Heart left ventricle (tissue), 16 donors: ENCODE measurements at regions not wholly inside any gene's neighbourhood (a gene's known extent, or its start where the extent isn't known, plus 50 kb on each side); places are given as distances from the start of the nearest gene placed in this dataset.
A peak's percentile ranks its signal among the peaks of the same experiment; 100 is the strongest.
"Not testable (repeated sequence)": the region's sequence is repeated elsewhere in the genome, so short reads cannot be mapped to it uniquely, and the experiment has no call there.

Experiments
- ATAC-seq, 4 donors: fragments of 200-7000 bp; cut with Tn5 transposase; one replicate each; pipeline ENCODE4 v1.9.1; 2020 to 2022; ENCODE audit warnings: moderate library complexity in 4 of 4, mild to moderate bottlenecking in 3 of 4, moderate number of reproducible peaks in 1 of 4
- DNase-seq, 5 donors: peaks; one replicate each; pipeline ENCODE4 v3.0.0-alpha.2; 2020
- H3K27ac ChIP-seq, 12 donors: fragments of 200-600 bp; sonication (generic) in 4 of 12; one replicate each; pipeline versions ENCODE4 v1.5.0 to v1.8.0; 2016 to 2022; ENCODE audit warnings: mild to moderate bottlenecking in 2 of 12
- H3K27me3 ChIP-seq, 9 donors: fragments of 200-600 bp; sonication (generic) in 2 of 9; one replicate each; pipeline versions ENCODE4 v1.5.1 to v1.8.0; 2016 to 2022; ENCODE audit warnings: mild to moderate bottlenecking in 3 of 9
- H3K36me3 ChIP-seq, 9 donors: fragments of 200-600 bp; sonication (generic) in 2 of 9; one replicate each; pipeline versions ENCODE4 v1.5.0 to v1.8.0; 2018 to 2022; ENCODE audit warnings: mild to moderate bottlenecking in 2 of 9
- H3K4me1 ChIP-seq, 12 donors: fragments of 200-600 bp; sonication (generic) in 4 of 12; one replicate each; pipeline versions ENCODE4 v1.5.0 to v1.8.0; 2016 to 2022; ENCODE audit warnings: mild to moderate bottlenecking in 3 of 12
- H3K4me3 ChIP-seq, 12 donors: fragments of 200-600 bp; sonication (generic) in 4 of 12; one replicate each; pipeline versions ENCODE4 v1.5.0 to v1.8.0; 2017 to 2022; ENCODE audit warnings: mild to moderate bottlenecking in 9 of 12, moderate library complexity in 4 of 12
- H3K9me3 ChIP-seq, 12 donors: fragments of 200-600 bp; sonication (generic) in 4 of 12; one replicate each; pipeline versions ENCODE4 v1.5.0 to v1.8.0; 2016 to 2022; ENCODE audit warnings: mild to moderate bottlenecking in 1 of 12
- POLR2A ChIP-seq, 2 donors: fragments of 450-650 bp; IDR thresholded peaks; one replicate each; pipeline ENCODE4 v1.6.1; 2017; ENCODE audit warnings: antibody characterized with exemption in 2 of 2, mild to moderate bottlenecking in 2 of 2, moderate library complexity in 2 of 2
- WGBS, 4 donors: extraction: QIAGEN DNeasy Blood & Tissue Kit in 2 of 4; methylation state at CpG; one replicate each; pipeline versions ENCODE4 v1.1.5 to v1.1.7; 2013 to 2018; 5-methylcytosine and 5-hydroxymethylcytosine counted together
- intact Hi-C, 10 donors: fragments of 100-400 bp; cut with DNase I; formaldehyde crosslinking; loops; one replicate each; pipeline versions ENCODE4 v1.11.1 to v1.14.2; 2022
- TF ChIP-seq, protein P1 (sequence below), 12 donors: fragments of 200-600 bp; sonication (generic) in 4 of 12; IDR thresholded peaks; one replicate each; pipeline versions ENCODE4 v1.5.0 to v1.8.0; 2018 to 2022; ENCODE audit warnings: antibody characterized with exemption in 12 of 12, mild to moderate bottlenecking in 5 of 12
- donor health status: ischemic (EF 13 %, LVEDD 7.1; RV severe dilation, severe dysfunction).
- donor health status: healthy with polysubstance abuse.
- donor health status: DM: no; HTN: yes; CAD: no.
- donor health status: DM: no; HTN: no; CAD: no.
- donor health status: ischemic (EF 25% LVEDD 6.9; RV normal size, moderate dysfunction).
- donor health status: ischemic (EF 25% LVEDD 5.7; RV mildly dilated, moderate dysfunction).
- donor health status: healthy.
- donor health status: DM: yes; HTN: yes; CAD: no.
- donor health status: ischemic (EF 35%, LVEDD 5.7; RV mildly dilated, moderate dysfunction).
- donor health status: nonischemic (EF 11% LVEDD 7.7; RV severe dilation, severe dysfunction).
- donor health status: DM: yes; HTN: yes; CAD: no.
- donor health status: PGD.
- donor health status: ischemic (EF 29% LVEDD 5.4; RV normal size, mild dysfunction).
- donor health status: nonischemic (EF 23%, LVEDD 6.1; RV moderate dilation, normal function).

- Histone ChIP-seq H3K9me3 (no peaks in the 10 kb centered on the region), H3K27ac (peak overlapping the region; percentile 42 to 86 (median 64)), H3K27me3 (no peaks in the 10 kb centered on the region), H3K4me1 (peaks cover 4 to 60% (median 39%) of the 10 kb centered on the region in 12 donors), H3K4me3 (no peak overlapping the region), H3K36me3 (no peaks in the 10 kb centered on the region)
- ATAC-seq (peak; percentile 85 to 93 (median 90)), DNase-seq (peak in 4 of 5 donors; percentile 49 to 84 (median 69))
- intact Hi-C loops = no loop called here
- TF ChIP-seq POLR2A (IDR thresholded peaks at IDR 0.05) = no peak
- TF ChIP-seq, protein P1, sequence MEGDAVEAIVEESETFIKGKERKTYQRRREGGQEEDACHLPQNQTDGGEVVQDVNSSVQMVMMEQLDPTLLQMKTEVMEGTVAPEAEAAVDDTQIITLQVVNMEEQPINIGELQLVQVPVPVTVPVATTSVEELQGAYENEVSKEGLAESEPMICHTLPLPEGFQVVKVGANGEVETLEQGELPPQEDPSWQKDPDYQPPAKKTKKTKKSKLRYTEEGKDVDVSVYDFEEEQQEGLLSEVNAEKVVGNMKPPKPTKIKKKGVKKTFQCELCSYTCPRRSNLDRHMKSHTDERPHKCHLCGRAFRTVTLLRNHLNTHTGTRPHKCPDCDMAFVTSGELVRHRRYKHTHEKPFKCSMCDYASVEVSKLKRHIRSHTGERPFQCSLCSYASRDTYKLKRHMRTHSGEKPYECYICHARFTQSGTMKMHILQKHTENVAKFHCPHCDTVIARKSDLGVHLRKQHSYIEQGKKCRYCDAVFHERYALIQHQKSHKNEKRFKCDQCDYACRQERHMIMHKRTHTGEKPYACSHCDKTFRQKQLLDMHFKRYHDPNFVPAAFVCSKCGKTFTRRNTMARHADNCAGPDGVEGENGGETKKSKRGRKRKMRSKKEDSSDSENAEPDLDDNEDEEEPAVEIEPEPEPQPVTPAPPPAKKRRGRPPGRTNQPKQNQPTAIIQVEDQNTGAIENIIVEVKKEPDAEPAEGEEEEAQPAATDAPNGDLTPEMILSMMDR (IDR thresholded peaks at IDR 0.05) = no peak
- 39 to 57% (median 47%) methylated on average over 5 to 6 of the region's 6 CpGs for WGBS, 4 donors
Measured at GRCh38 chr12:123050331-123050831, 69.9 kb downstream of the ARL6IP4 start.

GRCh38 chr12:123049398-123050240 lies 69.1 kb downstream of the ARL6IP4 start:
- DNase-seq = peak in 1 of 5 donors; percentile 10
- TF ChIP-seq, protein P1 (IDR thresholded peaks at IDR 0.05) = no peak
- TF ChIP-seq POLR2A (IDR thresholded peaks at IDR 0.05) = no peak
- Histone ChIP-seq H3K27ac (peak overlapping the region; percentile 42 to 86 (median 64)), H3K4me1 (peaks cover 4 to 63% (median 38%) of the 10 kb centered on the region in 12 donors), H3K4me3 (no peak overlapping the region), H3K9me3 (no peaks in the 10 kb centered on the region), H3K36me3 (no peaks in the 10 kb centered on the region), H3K27me3 (no peaks in the 10 kb centered on the region)
- 60 to 69% (median 67%) methylated on average over 8 of the region's 8 CpGs for WGBS, 4 donors
- peak in 3 of 4 donors; percentile 6 to 27 (median 21) for ATAC-seq
- intact Hi-C loops = loop anchor here in 4 of 10 donors (10.0 kb wide), 2 partner anchors 65 to 185 kb away; partner anchors contain the start of genes MPHOSPH9 (in 3 of the 4) and MTRFR (in 3 of the 4)

DNA sequence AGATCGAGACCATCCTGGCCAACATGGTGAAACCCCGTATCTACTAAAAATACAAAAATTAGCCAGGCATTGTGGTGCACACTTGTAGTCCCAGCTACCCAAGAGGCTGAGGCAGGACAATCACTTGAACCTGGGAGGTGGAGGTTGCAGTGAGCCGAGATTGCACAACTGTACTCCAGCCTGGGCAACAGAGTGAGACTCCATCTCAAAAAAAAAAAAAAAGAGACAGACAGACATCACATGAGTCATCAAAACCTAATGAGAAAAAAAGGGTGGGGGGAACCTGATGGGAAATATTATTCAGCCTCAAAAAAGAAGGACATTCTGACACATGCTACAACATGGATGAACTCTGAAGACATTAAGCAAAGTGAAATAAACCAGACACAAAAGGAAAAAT lies 67.4 kb downstream of the ARL6IP4 start:
- Histone ChIP-seq H3K27ac (peak overlapping the region in 1 of 12 donors; percentile 4), H3K4me1 (peaks cover 7 to 80% (median 49%) of the 10 kb centered on the region in 12 donors)
- intact Hi-C loops = loop anchor here in 4 of 10 donors (10.0 kb wide), 2 partner anchors 67 to 187 kb away; partner anchors contain the start of genes MPHOSPH9 (in 3 of the 4) and MTRFR (in 3 of the 4)
- H3K9me3 ChIP-seq, ATAC-seq, H3K36me3 ChIP-seq, H3K27me3 ChIP-seq, H3K4me3 ChIP-seq: not testable (repeated sequence)
- WGBS, 4 donors = 93 to 99% (median 96%) methylated on average over 3 of the region's 3 CpGs
- DNase-seq = peak in 1 of 5 donors; percentile 7

- no peak for ATAC-seq
- no peak for DNase-seq
- TF ChIP-seq, protein P1 (IDR thresholded peaks at IDR 0.05) = no peak
- TF ChIP-seq POLR2A (IDR thresholded peaks at IDR 0.05) = no peak
- H3K27me3 ChIP-seq = no peaks in the 10 kb centered on the region
- H3K4me3 ChIP-seq = no peak overlapping the region
- no peaks in the 10 kb centered on the region for H3K9me3 ChIP-seq
- no peaks in the 10 kb centered on the region for H3K36me3 ChIP-seq
- H3K4me1 ChIP-seq = peaks cover 7 to 84% (median 49%) of the 10 kb centered on the region in 12 donors
- WGBS, 4 donors = 60 to 77% (median 72%) methylated on average over 1 of the region's 1 CpG
- peak overlapping the region in 1 of 12 donors; percentile 4 for H3K27ac ChIP-seq
- intact Hi-C loops = loop anchor here in 4 of 10 donors (10.0 kb wide), 2 partner anchors 68 to 188 kb away; partner anchors contain the start of genes MPHOSPH9 (in 3 of the 4) and MTRFR (in 3 of the 4)
Measured at GRCh38 chr12:123047289-123047688, 66.8 kb downstream of the ARL6IP4 start.
